HG03520 (cell line): ENCODE measurements at regions not wholly inside any gene's neighbourhood (a gene's known extent, or its start where the extent isn't known, plus 50 kb on each side); places are given as distances from the start of the nearest gene placed in this dataset.
"Not testable (repeated sequence)": the region's sequence is repeated elsewhere in the genome, so short reads cannot be mapped to it uniquely, and the experiment has no call there.

Experiments
- ATAC-seq: cut with Tn5 transposase; IDR thresholded peaks from one replicate; pipeline ENCODE4 v1.9.1; 2021; ENCODE audit warnings: mild to moderate bottlenecking, moderate library complexity; ENCODE audit not compliant: unreplicated experiment

DNA sequence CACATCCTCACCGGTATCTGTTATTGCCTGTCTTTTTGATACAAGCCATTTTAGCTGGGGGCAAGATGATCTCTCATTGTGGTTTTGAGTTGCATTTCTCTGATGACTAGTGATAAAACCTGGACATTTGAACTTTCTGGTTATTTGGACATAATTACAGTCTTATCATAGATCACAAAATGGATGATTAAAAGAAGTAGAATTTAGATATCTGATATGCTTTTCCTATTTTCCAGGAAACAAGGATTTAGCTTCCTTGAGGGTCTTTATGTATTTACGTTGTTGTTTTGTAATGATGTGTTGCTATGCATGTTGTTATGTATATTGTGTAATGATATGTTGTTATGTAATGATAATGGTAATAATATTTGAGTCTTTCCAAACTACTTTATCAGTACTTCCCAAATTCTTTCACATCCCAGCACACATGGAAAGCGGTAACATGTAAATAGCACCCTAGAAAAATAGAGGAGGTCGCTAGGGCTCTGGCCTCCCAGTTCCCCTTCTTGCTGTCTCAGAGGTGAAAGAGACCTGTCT lies 53.8 kb downstream of the GJD2 start:
- ATAC-seq: no peak

DNA sequence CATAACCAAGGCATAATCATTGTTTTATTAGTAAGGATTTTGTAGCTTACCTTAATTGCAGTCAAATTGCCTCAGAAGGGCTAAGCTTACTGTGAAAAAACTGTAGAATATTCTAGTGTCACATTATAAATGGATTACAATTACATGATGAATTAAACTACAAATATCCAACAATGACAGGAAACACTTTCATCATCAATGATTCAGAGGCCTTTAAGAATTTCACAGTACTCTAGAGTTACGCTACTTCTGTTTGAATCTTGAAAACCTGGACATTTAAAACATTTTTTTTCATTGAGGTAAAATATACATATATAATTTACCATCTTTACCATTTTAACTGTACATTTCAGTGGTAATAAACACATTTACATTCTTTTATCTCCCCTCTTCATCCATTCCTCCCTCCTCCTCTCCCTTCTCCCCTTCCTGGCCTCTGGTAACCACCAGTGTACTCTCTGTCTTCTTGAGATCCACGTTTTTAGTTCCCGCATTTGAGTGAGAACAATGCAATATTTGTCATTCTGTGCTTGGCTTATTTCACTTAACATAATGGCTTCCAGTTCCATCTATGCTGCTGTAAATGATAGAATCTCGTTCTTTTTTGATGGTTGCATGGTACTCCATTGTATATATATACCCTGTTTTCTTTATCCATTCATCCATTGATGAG lies 54.7 kb downstream of the GJD2 start:
- ATAC-seq: no peak

GRCh38 chr15:34696506-34696905 lies 58.3 kb downstream of the GJD2 start:
- ATAC-seq: no peak

DNA sequence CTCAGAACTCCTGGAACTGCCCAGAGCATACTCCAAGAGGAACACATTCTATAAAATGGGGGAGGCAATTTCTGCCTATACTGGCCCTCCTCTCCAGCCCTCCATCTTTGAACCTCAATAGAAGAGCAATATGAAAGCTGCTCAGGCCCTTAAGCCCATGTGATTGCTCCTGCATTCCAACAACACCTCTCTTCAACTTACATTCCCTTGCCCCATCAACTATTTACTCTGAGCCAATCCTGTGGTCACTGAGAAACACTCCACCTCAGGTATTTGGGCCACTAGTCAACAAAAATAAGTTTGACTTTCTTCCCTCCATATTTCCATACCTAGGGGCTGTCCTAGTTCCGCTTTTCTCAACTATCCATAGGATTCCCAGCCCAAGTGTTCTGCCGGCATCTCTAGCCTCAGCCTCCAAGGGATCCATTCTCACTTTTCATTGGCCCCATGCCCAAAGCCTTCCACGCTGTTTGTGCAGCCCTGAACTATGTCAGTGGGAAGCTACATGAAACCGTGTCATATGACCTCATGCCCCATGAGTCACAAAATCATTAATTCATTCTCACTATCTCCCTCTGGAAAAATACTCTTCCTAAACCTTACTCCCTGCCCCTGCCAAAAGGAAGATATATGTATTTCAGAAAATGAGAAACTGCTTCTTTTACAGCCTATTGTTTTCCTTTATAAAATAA lies 61.6 kb downstream of the GJD2 start:
- ATAC-seq: no peak

DNA sequence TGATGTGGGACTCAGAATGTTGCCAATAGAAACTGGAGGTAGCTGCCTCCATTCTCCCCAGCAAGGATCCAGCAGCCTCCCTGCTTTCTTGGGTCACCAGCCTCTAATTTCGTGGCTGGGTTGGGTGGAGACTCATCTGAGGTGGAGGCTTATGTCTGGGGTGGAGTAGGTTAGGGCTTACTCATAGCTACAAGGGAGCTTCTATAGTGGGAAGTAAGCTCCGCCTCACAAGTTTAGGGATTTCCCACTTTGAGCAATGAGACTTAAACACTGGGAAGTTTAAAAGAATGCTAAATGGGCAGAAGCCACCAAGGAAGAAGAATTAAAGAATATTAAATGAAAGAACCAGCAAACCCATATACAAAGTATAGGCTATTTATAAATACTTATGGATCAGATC lies 63.8 kb downstream of the GJD2 start:
- ATAC-seq: no peak

DNA sequence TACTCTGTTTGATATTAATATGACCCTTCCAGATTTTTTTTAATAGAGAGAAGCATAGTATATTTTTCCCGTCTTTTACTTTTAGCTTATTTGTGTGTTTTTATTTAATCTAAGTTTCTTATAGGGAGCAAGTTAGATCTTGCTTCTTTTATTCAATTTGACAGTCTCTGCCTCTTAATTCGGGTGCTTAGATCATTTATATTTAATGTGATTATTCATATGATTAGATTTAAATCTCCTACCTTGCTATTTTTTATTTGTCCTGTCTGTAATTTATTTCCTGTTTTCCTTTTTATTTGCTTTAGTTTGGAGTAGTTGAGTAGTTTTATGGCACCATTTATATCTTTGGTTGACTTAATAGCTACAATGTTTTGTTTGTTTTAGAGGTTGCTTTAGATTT lies 66.1 kb downstream of the GJD2 start:
- no peak for ATAC-seq

GRCh38 chr15:34684351-34684750 lies 70.4 kb downstream of the GJD2 start:
- ATAC-seq: no peak

DNA sequence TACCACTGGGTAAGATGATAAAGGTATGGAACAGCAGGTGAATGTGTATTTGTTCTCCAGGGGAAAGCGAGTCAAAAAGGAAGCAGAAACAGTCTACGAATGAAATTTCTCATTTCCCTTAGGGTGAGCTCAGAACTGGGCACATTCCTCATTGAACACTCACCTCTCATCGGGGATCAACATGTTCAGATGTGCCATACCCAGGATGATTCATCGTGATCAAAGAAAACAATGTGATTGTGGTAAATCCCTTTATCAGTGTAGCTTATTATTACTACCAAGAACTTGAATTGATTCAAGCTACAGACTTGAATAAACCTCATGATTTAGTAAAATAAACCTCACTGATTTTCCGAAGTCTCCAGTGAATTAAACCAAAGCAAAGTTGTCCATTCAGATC lies 72.1 kb downstream of the GJD2 start:
- no peak for ATAC-seq

- no peak for ATAC-seq
These were observed 75.5 kb downstream of the GJD2 start for GRCh38 chr15:34679291-34679690.

GRCh38 chr15:34673241-34673640 lies 81.6 kb downstream of the GJD2 start:
- no peak for ATAC-seq

DNA sequence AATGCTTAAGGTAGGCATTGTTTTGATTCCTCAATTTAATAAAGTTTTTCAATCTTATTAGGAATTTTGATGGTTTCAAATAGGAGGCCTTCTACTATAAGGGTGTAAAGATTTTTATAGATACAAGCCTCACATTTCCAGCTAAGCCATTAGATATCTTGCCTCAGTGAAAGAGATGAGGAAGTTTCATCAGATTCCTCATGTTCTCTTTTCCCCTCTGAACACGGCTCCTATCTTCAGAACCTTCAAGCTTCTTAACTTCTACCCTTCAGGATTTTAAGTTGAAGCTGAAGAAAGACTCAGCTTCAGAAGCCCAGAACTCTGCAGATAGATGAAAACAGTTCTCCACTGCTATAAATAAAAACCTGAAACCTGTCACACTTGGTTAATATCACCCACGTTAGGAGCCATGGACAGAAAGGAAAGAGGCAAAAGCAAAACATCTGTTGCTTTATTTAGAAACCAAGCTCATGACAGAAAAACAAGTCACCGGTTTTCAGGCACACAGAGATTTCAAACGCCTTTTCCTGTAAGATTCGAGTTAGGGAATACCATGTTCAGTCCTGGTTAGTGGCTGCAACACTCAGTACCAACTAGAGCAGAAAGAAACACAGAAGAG lies 82.2 kb upstream of the GOLGA8B start:
- ATAC-seq: no peak

DNA sequence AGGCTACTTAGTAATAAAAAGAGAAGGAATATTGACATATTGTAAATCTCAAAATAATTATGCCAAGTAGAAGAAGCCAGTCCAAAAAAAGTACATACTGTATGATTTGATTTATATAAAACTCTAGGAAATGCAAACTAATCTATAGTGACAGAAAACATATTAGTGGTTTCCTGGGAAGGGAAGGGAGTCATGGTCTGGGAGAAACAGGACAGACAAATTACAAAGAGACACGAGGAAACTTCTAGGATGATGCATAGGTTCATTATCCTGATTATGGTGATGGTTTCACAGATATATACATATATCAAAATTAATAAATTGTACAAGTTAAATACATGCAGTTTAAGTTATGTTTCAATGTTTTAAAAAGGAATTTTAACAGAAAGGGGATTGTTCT lies 81.0 kb upstream of the GOLGA8B start:
- no peak for ATAC-seq

GRCh38 chr15:34663101-34663500 lies 79.7 kb upstream of the GOLGA8B start:
- no peak for ATAC-seq

DNA sequence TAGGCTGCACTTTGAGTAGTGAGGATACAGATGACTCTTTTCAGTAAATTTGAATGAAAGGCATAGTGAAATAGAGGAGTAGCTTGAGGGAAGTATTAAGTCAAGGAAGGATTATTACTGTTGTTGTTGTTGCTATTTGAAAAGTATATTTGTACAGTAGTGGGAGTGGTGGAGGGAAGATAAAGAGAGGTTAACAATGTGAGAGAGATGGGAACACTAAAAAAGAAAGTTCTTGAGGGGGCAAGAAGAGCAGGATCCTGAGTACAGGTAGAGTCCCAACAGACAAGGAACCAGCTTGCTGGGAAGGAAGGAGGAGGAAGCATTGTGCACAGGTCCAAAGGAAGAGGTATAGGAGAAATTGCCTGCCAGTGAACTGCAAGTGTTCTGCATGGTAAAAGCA lies 75.6 kb upstream of the GOLGA8B start:
- ATAC-seq: no peak

DNA sequence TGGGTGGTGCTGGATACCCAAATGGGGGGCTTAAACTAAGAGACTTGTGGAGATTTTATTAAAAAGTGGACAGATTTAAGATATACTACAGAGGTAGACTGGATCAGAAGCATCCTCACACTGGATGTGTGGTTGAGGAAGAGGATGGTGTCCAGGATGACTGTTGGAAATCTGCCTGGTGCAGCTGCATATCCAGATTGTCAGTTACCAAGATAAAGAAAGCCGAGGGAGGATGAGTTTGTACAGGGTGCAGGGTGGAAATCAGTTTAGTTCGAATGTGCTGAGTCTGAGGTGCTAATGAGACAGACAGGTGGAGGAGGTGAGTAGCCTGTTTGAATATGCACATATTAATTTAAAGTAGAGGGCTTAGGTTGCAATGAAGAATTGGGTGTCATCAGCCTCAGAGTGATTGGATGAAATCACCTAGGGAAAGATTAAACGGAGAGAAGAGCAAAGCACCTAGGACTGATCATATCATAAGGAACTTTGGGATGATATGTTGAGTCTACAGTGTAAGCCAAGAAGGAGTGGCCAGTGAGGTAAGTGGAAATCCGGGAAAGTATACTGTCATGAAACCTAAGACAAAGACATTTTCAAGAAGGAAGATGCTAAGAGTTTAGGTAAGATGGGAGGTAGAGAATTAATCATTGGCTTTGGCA lies 74.1 kb upstream of the GOLGA8B start:
- no peak for ATAC-seq

GRCh38 chr15:34656005-34656796 lies 72.8 kb upstream of the GOLGA8B start:
- ATAC-seq: no peak

GRCh38 chr15:34655326-34655725 lies 71.9 kb upstream of the GOLGA8B start:
- no peak for ATAC-seq

- ATAC-seq: no peak
These were observed 71.2 kb upstream of the GOLGA8B start for GRCh38 chr15:34654625-34655024.

DNA sequence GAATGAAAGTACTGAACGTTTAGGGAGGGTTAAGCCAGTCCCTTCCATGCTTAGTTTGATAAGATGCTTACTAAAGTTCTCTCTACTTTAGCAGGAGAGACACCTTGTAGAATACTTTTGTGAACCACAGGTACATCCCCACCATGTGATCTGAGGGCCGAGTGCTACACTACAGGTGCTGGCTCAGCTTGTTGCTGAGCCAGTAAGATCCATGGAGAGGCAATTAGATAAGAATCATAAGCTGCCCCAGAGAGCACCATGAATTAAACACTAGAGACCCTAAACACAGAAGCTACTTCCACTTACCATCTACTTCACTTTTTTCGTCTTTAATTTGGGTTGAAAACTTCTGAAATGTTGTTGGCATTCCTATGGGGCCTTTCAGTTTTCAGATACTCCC lies 70.5 kb upstream of the GOLGA8B start:
- ATAC-seq: no peak

DNA sequence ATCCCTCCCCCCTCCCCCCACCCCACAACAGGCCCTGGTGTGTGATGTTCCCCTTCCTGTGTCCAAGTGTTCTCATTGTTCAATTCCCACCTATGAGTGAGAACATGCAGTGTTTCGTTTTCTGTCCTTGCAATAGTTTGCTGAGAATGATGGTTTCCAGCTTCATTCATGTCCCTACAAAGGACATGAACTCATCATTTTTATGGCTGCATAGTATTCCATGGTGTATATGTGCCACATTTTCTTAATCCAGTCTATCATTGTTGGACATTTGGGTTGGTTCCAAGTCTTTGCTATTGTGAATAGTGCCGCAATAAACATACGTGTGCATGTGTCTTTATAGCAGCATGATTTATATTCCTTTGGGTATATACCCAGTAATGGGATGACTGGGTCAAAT lies 69.9 kb upstream of the GOLGA8B start:
- not testable (repeated sequence) for ATAC-seq

- ATAC-seq: no peak
These were observed 69.2 kb upstream of the GOLGA8B start for GRCh38 chr15:34652726-34653033.
